KOPT-K1 (cell line): ENCODE measurements at regions not wholly inside any gene's neighbourhood (a gene's known extent, or its start where the extent isn't known, plus 50 kb on each side); places are given as distances from the start of the nearest gene placed in this dataset.
"Not testable (repeated sequence)": the region's sequence is repeated elsewhere in the genome, so short reads cannot be mapped to it uniquely, and the experiment has no call there.

Experiments used
- H3K27ac ChIP-seq: fragments of 200-600 bp; sonication (generic); 2 replicates; pipeline ENCODE4 v1.5.1; 2016; ENCODE audit warnings: antibody characterized with exemption, mild to moderate bottlenecking, low read depth, low read length; ENCODE audit not compliant: poor library complexity, severe bottlenecking
- H3K36me3 ChIP-seq: fragments of 200-600 bp; sonication (generic); 2 replicates; pipeline ENCODE4 v1.5.1; 2017; ENCODE audit warnings: antibody characterized with exemption, mild to moderate bottlenecking, low read length, moderate library complexity; ENCODE audit not compliant: insufficient read depth
- H3K9me3 ChIP-seq: fragments of 200-600 bp; sonication (generic); 2 replicates; pipeline ENCODE4 v1.5.1; 2017; ENCODE audit warnings: antibody characterized with exemption, low read length, mild to moderate bottlenecking; ENCODE audit not compliant: insufficient read depth, poor library complexity, severe bottlenecking

DNA sequence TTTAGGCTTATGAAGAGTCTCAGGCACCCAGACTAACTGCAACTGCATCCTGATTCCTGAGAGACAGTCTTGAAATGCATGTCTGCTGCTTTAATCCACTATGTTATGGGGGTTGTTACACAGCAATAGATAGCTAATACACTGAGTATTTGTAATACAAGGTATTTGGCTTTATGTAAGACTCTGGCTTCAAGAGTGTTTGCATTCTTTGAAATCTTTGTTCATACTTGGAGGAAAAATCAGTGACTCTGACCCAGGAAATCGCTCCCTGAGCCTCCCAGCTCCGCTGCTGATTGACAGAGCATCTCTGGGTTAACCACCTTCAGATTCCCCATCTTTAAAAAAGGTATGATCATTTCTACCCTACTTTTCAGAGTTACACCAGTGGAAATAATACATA is 133.9 kb downstream of the MTPAP start:
- H3K9me3 ChIP-seq = no peaks in the 10 kb centered on the region
- no peak overlapping the region for H3K27ac ChIP-seq
- no peaks in the 10 kb centered on the region for H3K36me3 ChIP-seq

- Histone ChIP-seq H3K36me3 (no peaks in the 10 kb centered on the region), H3K27ac (no peak overlapping the region), H3K9me3 (no peaks in the 10 kb centered on the region)
Measured at GRCh38 chr10:30210296-30210695, 138.8 kb downstream of the MTPAP start.

GRCh38 chr10:30208330-30208729 is 140.7 kb downstream of the MTPAP start:
- H3K36me3 ChIP-seq = no peaks in the 10 kb centered on the region
- H3K27ac ChIP-seq = no peak overlapping the region
- peaks cover 9% of the 10 kb centered on the region for H3K9me3 ChIP-seq

DNA sequence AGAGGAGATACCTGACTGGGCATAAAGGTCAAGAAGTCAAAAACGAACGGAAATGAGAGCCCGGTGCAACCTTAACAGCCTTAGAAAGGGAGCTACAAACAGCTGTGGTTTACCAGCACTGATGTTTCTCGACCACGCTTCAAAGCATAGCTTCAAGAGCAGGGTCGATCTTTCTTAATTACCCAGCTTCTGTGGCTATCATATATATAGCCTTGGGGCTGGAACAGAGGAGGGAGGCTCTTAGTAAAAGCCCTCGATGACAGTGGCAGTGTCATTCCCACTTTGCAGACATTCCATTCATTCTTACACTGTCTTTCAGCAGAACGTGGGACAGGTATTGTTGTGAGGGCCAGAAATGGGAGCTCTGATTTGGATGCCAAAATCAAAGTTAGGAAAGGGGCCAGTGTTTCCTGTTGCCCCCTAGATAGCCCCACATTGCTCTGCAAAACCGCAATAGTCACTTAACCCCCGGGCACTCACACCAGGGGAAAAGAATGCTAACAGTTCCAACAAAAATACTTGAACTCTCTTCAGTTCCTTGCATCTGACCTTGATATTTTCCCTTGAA is 141.5 kb downstream of the MTPAP start:
- H3K27ac ChIP-seq = no peak overlapping the region
- peaks cover 10% of the 10 kb centered on the region for H3K9me3 ChIP-seq
- H3K36me3 ChIP-seq = no peaks in the 10 kb centered on the region

GRCh38 chr10:30200017-30200415 is 140.6 kb upstream of the JCAD start:
- Histone ChIP-seq H3K27ac (no peak overlapping the region), H3K36me3 (no peaks in the 10 kb centered on the region), H3K9me3 (peaks cover 10% of the 10 kb centered on the region)

- peaks cover 10% of the 10 kb centered on the region for H3K9me3 ChIP-seq
- no peak overlapping the region for H3K27ac ChIP-seq
- H3K36me3 ChIP-seq = no peaks in the 10 kb centered on the region
Measured at GRCh38 chr10:30199376-30200016, 140.1 kb upstream of the JCAD start.

GRCh38 chr10:30197186-30197585 is 137.8 kb upstream of the JCAD start:
- Histone ChIP-seq H3K27ac (no peak overlapping the region), H3K36me3 (no peaks in the 10 kb centered on the region), H3K9me3 (peaks cover 7% of the 10 kb centered on the region)

GRCh38 chr10:30196559-30196958 is 137.2 kb upstream of the JCAD start:
- H3K27ac ChIP-seq, H3K36me3 ChIP-seq, H3K9me3 ChIP-seq: not testable (repeated sequence)

- no peaks in the 10 kb centered on the region for H3K36me3 ChIP-seq
- H3K9me3 ChIP-seq = peaks cover 7% of the 10 kb centered on the region
- H3K27ac ChIP-seq = no peak overlapping the region
Measured at GRCh38 chr10:30192846-30193608, 133.6 kb upstream of the JCAD start.

GRCh38 chr10:30190577-30191552 is 131.5 kb upstream of the JCAD start:
- Histone ChIP-seq H3K27ac (no peak overlapping the region), H3K36me3 (no peaks in the 10 kb centered on the region), H3K9me3 (peaks cover 7% of the 10 kb centered on the region)

DNA sequence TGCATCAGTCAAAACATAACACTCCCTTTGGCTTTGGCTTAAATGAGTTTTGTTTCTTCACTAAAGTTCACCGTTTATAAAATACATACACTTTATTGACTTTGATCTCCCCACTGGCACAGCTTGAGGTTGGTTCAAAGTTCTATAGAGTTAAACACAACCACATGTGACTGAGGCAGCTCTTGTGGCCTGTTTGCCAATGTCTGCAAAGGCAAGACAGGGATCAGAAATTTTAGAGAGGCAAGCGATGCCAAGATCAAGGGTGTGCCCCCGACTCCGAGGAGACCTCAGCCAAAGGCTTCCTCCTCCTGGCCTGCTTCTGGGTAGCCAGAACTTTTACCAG is 129.8 kb upstream of the JCAD start:
- H3K36me3 ChIP-seq = no peaks in the 10 kb centered on the region
- H3K9me3 ChIP-seq = peaks cover 6% of the 10 kb centered on the region
- no peak overlapping the region for H3K27ac ChIP-seq

DNA sequence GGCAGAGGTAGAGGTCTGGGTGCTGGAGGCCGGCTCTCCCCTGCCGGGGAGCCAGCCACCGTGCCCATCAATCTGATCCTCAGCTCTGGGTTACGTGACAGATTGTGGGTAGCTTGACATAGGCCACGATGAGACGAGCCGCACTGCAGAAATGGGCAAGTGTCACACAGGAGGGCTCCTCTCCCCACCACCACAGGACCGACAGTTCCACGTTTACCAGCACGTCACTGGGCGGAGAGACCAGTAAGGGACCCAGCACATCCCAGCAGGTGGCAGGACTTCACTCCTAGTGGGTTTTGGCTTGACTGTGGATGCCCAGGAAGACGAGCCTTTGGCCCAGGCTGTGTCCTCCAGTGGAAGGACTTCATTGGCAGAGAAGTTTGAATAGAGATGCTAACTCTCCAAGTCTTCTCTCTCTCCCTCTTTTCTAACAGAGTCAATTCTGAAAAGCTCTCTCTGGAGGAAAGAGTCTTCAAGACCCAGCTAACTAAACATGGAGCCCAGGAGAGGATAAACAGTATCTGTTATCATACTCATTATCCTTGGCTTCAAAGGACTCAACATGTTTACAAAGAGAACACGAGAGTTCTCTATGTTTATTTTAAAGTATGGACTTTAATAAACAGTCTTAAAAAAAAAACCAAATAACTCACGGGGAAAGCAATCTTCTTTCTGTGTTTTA is 129.3 kb upstream of the JCAD start:
- Histone ChIP-seq H3K9me3 (peaks cover under 1% of the 10 kb centered on the region), H3K36me3 (no peaks in the 10 kb centered on the region), H3K27ac (no peak overlapping the region)

DNA sequence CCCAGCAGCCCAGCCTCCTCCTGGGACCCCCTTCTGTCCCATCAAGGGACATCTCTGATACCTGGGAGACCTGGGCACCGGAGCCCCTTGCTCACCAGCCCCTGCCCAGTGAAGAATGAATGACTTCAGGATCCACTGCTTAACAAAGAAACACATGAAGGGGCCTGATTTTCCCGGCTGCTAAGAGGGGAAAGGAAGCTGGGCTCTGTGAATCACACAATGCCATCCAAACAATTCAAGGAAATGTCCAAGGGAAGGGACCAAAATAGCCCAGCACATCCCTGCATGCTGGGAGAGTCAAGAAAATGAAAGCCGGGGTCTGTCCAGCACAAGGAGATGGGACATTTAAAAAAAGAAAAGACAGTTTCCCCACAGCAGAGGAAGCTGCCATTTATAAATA is 128.7 kb upstream of the JCAD start:
- H3K9me3 ChIP-seq = no peaks in the 10 kb centered on the region
- H3K27ac ChIP-seq = no peak overlapping the region
- H3K36me3 ChIP-seq = no peaks in the 10 kb centered on the region

GRCh38 chr10:30187010-30187409 is 127.6 kb upstream of the JCAD start:
- no peak overlapping the region for H3K27ac ChIP-seq
- no peaks in the 10 kb centered on the region for H3K9me3 ChIP-seq

More at GRCh38 chr10:30187010-30187409, 127.6 kb upstream of the JCAD start:
- no peaks in the 10 kb centered on the region for H3K36me3 ChIP-seq
